Mesendoderm (in vitro differentiated cells): ENCODE measurements at regions not wholly inside any gene's neighbourhood (a gene's known extent, or its start where the extent isn't known, plus 50 kb on each side); places are given as distances from the start of the nearest gene placed in this dataset.
A peak's percentile ranks its signal among the peaks of the same experiment; 100 is the strongest.

Experiments used
- DNase-seq: peaks from one replicate; pipeline ENCODE4 v3.0.0; 2013
- H2AK5ac ChIP-seq: 2 replicates; pipeline ENCODE4 v1.6.1; 2013; ENCODE audit warnings: low read length, inconsistent platforms
- H2BK120ac ChIP-seq: 2 replicates; pipeline ENCODE4 v1.6.1; 2013; ENCODE audit warnings: low read depth, mild to moderate bottlenecking, low read length, moderate library complexity, mixed read lengths
- H2BK15ac ChIP-seq: replicated peaks from 2 replicates; pipeline ENCODE4 v1.6.1; 2013; ENCODE audit warnings: low read depth, mild to moderate bottlenecking, moderate library complexity
- H2BK5ac ChIP-seq: 2 replicates; pipeline ENCODE4 v1.6.1; 2013; ENCODE audit warnings: low read length, inconsistent platforms
- H3K18ac ChIP-seq: 2 replicates; pipeline ENCODE4 v1.6.1; 2013; ENCODE audit warnings: mild to moderate bottlenecking, low read length, mixed read lengths
- H3K23ac ChIP-seq: one replicate; pipeline ENCODE4 v1.6.1; 2013; ENCODE audit warnings: low read length
- H3K27ac ChIP-seq: 2 replicates; pipeline ENCODE4 v1.5.1; 2013; ENCODE audit warnings: low read depth, mild to moderate bottlenecking, inconsistent platforms, low read length, moderate library complexity
- H3K27me3 ChIP-seq: 2 replicates; pipeline ENCODE4 v1.6.1; 2013; ENCODE audit warnings: low read length, control low read depth, mild to moderate bottlenecking, inconsistent platforms; ENCODE audit not compliant: insufficient read depth, poor library complexity
- H3K36me3 ChIP-seq: 2 replicates; pipeline ENCODE4 v1.6.1; 2013; ENCODE audit warnings: low read length, inconsistent platforms; ENCODE audit not compliant: control insufficient read depth, insufficient read depth
- H3K4ac ChIP-seq: one replicate; pipeline ENCODE4 v1.6.1; 2013; ENCODE audit warnings: low read depth, mild to moderate bottlenecking, low read length, moderate library complexity
- H3K4me1 ChIP-seq: 2 replicates; pipeline ENCODE4 v1.6.1; 2013; ENCODE audit warnings: low read depth, low read length, inconsistent platforms; ENCODE audit not compliant: control insufficient read depth
- H3K4me2 ChIP-seq: 2 replicates; pipeline ENCODE4 v1.6.1; 2013; ENCODE audit warnings: low read length
- H3K4me3 ChIP-seq: 2 replicates; pipeline ENCODE4 v1.5.1; 2013; ENCODE audit warnings: mild to moderate bottlenecking, low read length
- H3K56ac ChIP-seq: one replicate; pipeline ENCODE4 v1.6.1; 2013; ENCODE audit warnings: low read length
- H3K79me1 ChIP-seq: 2 replicates; pipeline ENCODE4 v1.6.1; 2013; ENCODE audit warnings: low read length, inconsistent platforms
- H3K79me2 ChIP-seq: 2 replicates; pipeline ENCODE4 v1.6.1; 2013; ENCODE audit warnings: mild to moderate bottlenecking, low read length; ENCODE audit not compliant: control insufficient read depth, insufficient read depth
- H3K9ac ChIP-seq: 2 replicates; pipeline ENCODE4 v1.6.1; 2013; ENCODE audit warnings: low read length, inconsistent platforms
- H4K5ac ChIP-seq: one replicate; pipeline ENCODE4 v1.6.1; 2013; ENCODE audit warnings: low read length
- H4K8ac ChIP-seq: one replicate; pipeline ENCODE4 v1.6.1; 2013; ENCODE audit warnings: low read depth, mild to moderate bottlenecking, control low read depth, low read length, moderate library complexity
- WGBS: extraction: QIAGEN DNeasy Blood & Tissue Kit; methylation state at CpG from one replicate; pipeline ENCODE4 v1.1.7; 2013; ENCODE audit warnings: low lambda C conversion rate, missing lambda C conversion rate; ENCODE audit not compliant: insufficient coverage; ENCODE audit errors: extremely low coverage; 5-methylcytosine and 5-hydroxymethylcytosine counted together

- H3K4me3 ChIP-seq = no peak overlapping the region
- no CpG with 5 or more reads among the region's 9 CpGs for WGBS
- H3K56ac ChIP-seq = no peak overlapping the region
- peaks cover 15% of the 10 kb centered on the region for H3K4me1 ChIP-seq
- no peak overlapping the region for H3K9ac ChIP-seq
- no peak overlapping the region for H3K23ac ChIP-seq
- H3K79me1 ChIP-seq = peaks cover 5% of the 10 kb centered on the region
- no peak overlapping the region for H2AK5ac ChIP-seq
- H3K4ac ChIP-seq = no peak overlapping the region
- H3K18ac ChIP-seq = no peak overlapping the region
- H4K5ac ChIP-seq = no peak overlapping the region
- H3K4me2 ChIP-seq = no peak overlapping the region
- no peak overlapping the region for H2BK15ac ChIP-seq
- H3K27ac ChIP-seq = no peak overlapping the region
- no peak overlapping the region for H4K8ac ChIP-seq
- no peaks in the 10 kb centered on the region for H3K27me3 ChIP-seq
- no peaks in the 10 kb centered on the region for H3K79me2 ChIP-seq
- H3K36me3 ChIP-seq = no peaks in the 10 kb centered on the region
- no peak for DNase-seq
- H2BK5ac ChIP-seq = no peak overlapping the region
- no peak overlapping the region for H2BK120ac ChIP-seq
These were observed 127.7 kb downstream of the C9orf50 start for GRCh38 chr9:129493002-129493705.

GRCh38 chr9:129491487-129491855, 129.4 kb downstream of the C9orf50 start:
- H2BK120ac ChIP-seq = no peak overlapping the region
- no peak overlapping the region for H3K9ac ChIP-seq
- H3K4me2 ChIP-seq = no peak overlapping the region
- no peak overlapping the region for H3K18ac ChIP-seq
- no peak overlapping the region for H3K27ac ChIP-seq
- H3K4me1 ChIP-seq = peaks cover 15% of the 10 kb centered on the region
- H4K5ac ChIP-seq = no peak overlapping the region
- no peaks in the 10 kb centered on the region for H3K36me3 ChIP-seq
- no peak overlapping the region for H2BK5ac ChIP-seq
- H3K56ac ChIP-seq = peak overlapping the region; percentile 49
- H3K4ac ChIP-seq = no peak overlapping the region
- peak overlapping the region; percentile 41 for H2AK5ac ChIP-seq
- no CpG with 5 or more reads among the region's 8 CpGs for WGBS
- H3K23ac ChIP-seq = no peak overlapping the region
- H3K27me3 ChIP-seq = no peaks in the 10 kb centered on the region
- no peaks in the 10 kb centered on the region for H3K79me2 ChIP-seq
- no peak for DNase-seq
- H4K8ac ChIP-seq = no peak overlapping the region
- H3K79me1 ChIP-seq = peaks cover 3% of the 10 kb centered on the region
- no peak overlapping the region for H3K4me3 ChIP-seq
- no peak overlapping the region for H2BK15ac ChIP-seq

GRCh38 chr9:129490583-129491486, 130.1 kb downstream of the C9orf50 start:
- peak overlapping the region; percentile 72 for H3K56ac ChIP-seq
- H2BK120ac ChIP-seq = no peak overlapping the region
- H3K4ac ChIP-seq = no peak overlapping the region
- no peaks in the 10 kb centered on the region for H3K36me3 ChIP-seq
- H3K18ac ChIP-seq = no peak overlapping the region
- H2BK15ac ChIP-seq = no peak overlapping the region
- H4K8ac ChIP-seq = no peak overlapping the region
- H4K5ac ChIP-seq = no peak overlapping the region
- H3K27ac ChIP-seq = no peak overlapping the region
- H3K4me2 ChIP-seq = no peak overlapping the region
- no CpG with 5 or more reads among the region's 11 CpGs for WGBS
- peak overlapping the region; percentile 96 for H2AK5ac ChIP-seq
- no peaks in the 10 kb centered on the region for H3K27me3 ChIP-seq
- no peak overlapping the region for H3K4me3 ChIP-seq
- DNase-seq = no peak
- H2BK5ac ChIP-seq = peak overlapping the region; percentile 5
- peak overlapping the region; percentile 56 for H3K9ac ChIP-seq
- H3K4me1 ChIP-seq = peaks cover 15% of the 10 kb centered on the region
- no peak overlapping the region for H3K23ac ChIP-seq
- no peaks in the 10 kb centered on the region for H3K79me2 ChIP-seq
- peaks cover 3% of the 10 kb centered on the region for H3K79me1 ChIP-seq

GRCh38 chr9:129489838-129490582, 130.9 kb downstream of the C9orf50 start:
- Histone ChIP-seq H3K79me2 (no peaks in the 10 kb centered on the region), H3K4me3 (no peak overlapping the region), H3K4ac (peak overlapping the region; percentile 36), H3K4me1 (peaks cover 9% of the 10 kb centered on the region), H3K18ac (peak overlapping the region; percentile 24), H3K79me1 (peaks cover 3% of the 10 kb centered on the region), H3K9ac (peak overlapping the region; percentile 56), H3K23ac (no peak overlapping the region), H3K4me2 (no peak overlapping the region), H2BK5ac (peak overlapping the region; percentile 10), H3K27ac (peak overlapping the region; percentile 81), H2BK120ac (peak overlapping the region; percentile 7), H4K8ac (no peak overlapping the region), H2BK15ac (no peak overlapping the region), H4K5ac (no peak overlapping the region), H3K56ac (peak overlapping the region; percentile 72), H3K36me3 (no peaks in the 10 kb centered on the region), H3K27me3 (no peaks in the 10 kb centered on the region), H2AK5ac (peak overlapping the region; percentile 96)
- no peak for DNase-seq
- no CpG with 5 or more reads among the region's 15 CpGs for WGBS

GRCh38 chr9:129487658-129488483, 133.0 kb downstream of the C9orf50 start:
- H4K8ac ChIP-seq = no peak overlapping the region
- DNase-seq = no peak
- H3K4me2 ChIP-seq = peak overlapping the region; percentile 57
- peaks cover 3% of the 10 kb centered on the region for H3K79me1 ChIP-seq
- no peaks in the 10 kb centered on the region for H3K79me2 ChIP-seq
- H3K27me3 ChIP-seq = no peaks in the 10 kb centered on the region
- H3K36me3 ChIP-seq = no peaks in the 10 kb centered on the region
- H3K18ac ChIP-seq = peak overlapping the region; percentile 78
- H2BK120ac ChIP-seq = peak overlapping the region; percentile 3
- H2BK15ac ChIP-seq = peak overlapping the region; percentile 0
- peak overlapping the region; percentile 78 for H3K4ac ChIP-seq
- H3K4me1 ChIP-seq = peaks cover 18% of the 10 kb centered on the region
- H3K23ac ChIP-seq = peak overlapping the region; percentile 7
- no CpG with 5 or more reads among the region's 46 CpGs for WGBS
- peak overlapping the region; percentile 91 for H2BK5ac ChIP-seq
- H3K9ac ChIP-seq = peak overlapping the region; percentile 55
- no peak overlapping the region for H3K4me3 ChIP-seq
- peak overlapping the region; percentile 90 for H3K27ac ChIP-seq
- H2AK5ac ChIP-seq = peak overlapping the region; percentile 73
- H3K56ac ChIP-seq = peak overlapping the region; percentile 95
- H4K5ac ChIP-seq = no peak overlapping the region
